Endothelial cell of umbilical vein (primary cell): ENCODE measurements at regions not wholly inside any gene's neighbourhood (a gene's known extent, or its start where the extent isn't known, plus 50 kb on each side); places are given as distances from the start of the nearest gene placed in this dataset.

ENCODE experiments used
- BruUV-seq: library from RNA; stranded (reverse); fragments of 400-500 nt; replicated peaks from 2 replicates; lab custom pipeline; 2021; lab: Mats Ljungman, UMichigan
- CTCF ChIA-PET: fragments of 300-600, 350-600 bp; sonication (Branson Sonifier 250); formaldehyde crosslinking; loops from one replicate; lab custom pipeline; 2021; ENCODE audit warnings: antibody characterized with exemption, inconsistent platforms; lab: Charles Lee
- POLR2A ChIA-PET: fragments of 300-600, 350-600 bp; sonication (Branson Sonifier 250); formaldehyde crosslinking; loops from one replicate; lab custom pipeline; 2021; ENCODE audit warnings: antibody characterized with exemption, inconsistent platforms; lab: Charles Lee
- DNase-seq: peaks from one replicate; pipeline ENCODE4 v3.0.0-alpha.2; 2011; ENCODE audit warnings: low read depth, low spot score
- FAIRE-seq: peaks from 2 replicates; lab custom pipeline; 2011; peaks lifted over from hg19 to GRCh38; lab: Jason Lieb, UNC
- H2AFZ ChIP-seq: 2 replicates; pipeline ENCODE4 v1.6.0; 2012; ENCODE audit warnings: low read depth, low read length, control low read depth, inconsistent platforms
- H3K27ac ChIP-seq: 2 replicates; pipeline ENCODE4 v1.5.1; 2011; ENCODE audit warnings: low read depth, mild to moderate bottlenecking, control low read depth, low read length, moderate library complexity; ENCODE audit not compliant: insufficient read depth
- H3K27me3 ChIP-seq, 2 experiments: 2 replicates each; pipeline versions ENCODE4 v1.6.0 to v1.6.1; 2011; ENCODE audit warnings: low read length in 2 of 2, mixed read lengths in 1 of 2; ENCODE audit not compliant: control insufficient read depth in 2 of 2, insufficient read depth in 2 of 2
- H3K36me3 ChIP-seq, 2 experiments: 2 replicates in 1 of 2; 3 replicates in 1 of 2; pipeline ENCODE4 v1.5.1; 2011; ENCODE audit warnings: low read length in 2 of 2, mild to moderate bottlenecking in 1 of 2, moderate library complexity in 1 of 2; ENCODE audit not compliant: control insufficient read depth in 2 of 2, insufficient read depth in 2 of 2; ENCODE audit errors: extremely low read depth in 1 of 2
- H3K4me1 ChIP-seq: 3 replicates; pipeline ENCODE4 v1.5.1; 2011; ENCODE audit warnings: mild to moderate bottlenecking, low read length; ENCODE audit not compliant: control insufficient read depth, insufficient read depth; ENCODE audit errors: extremely low read depth
- H3K4me2 ChIP-seq: 2 replicates; pipeline ENCODE4 v1.6.1; 2011; ENCODE audit warnings: low read length, control low read depth, mixed read lengths; ENCODE audit not compliant: insufficient read depth
- H3K4me3 ChIP-seq, 3 experiments: fragments of 200-600 bp in 1 of 3; sonication (generic), shearing (Covaris generic) in 1 of 3; replicated peaks in 1 of 3; 2 replicates each; pipeline ENCODE4 v1.5.1; 2011 to 2016; ENCODE audit warnings: control low read depth in 3 of 3, low read length in 3 of 3, mild to moderate bottlenecking in 2 of 3, inconsistent platforms in 1 of 3, low read depth in 1 of 3, moderate library complexity in 1 of 3; ENCODE audit not compliant: insufficient read depth in 1 of 3
- H3K79me2 ChIP-seq: 2 replicates; pipeline ENCODE4 v1.6.0; 2012; ENCODE audit warnings: low read length, inconsistent platforms; ENCODE audit not compliant: control insufficient read depth, insufficient read depth
- H3K9ac ChIP-seq: replicated peaks from 2 replicates; pipeline ENCODE3; 2011; ENCODE audit warnings: low read length, control low read depth; ENCODE audit not compliant: insufficient read depth; ENCODE audit errors: extremely low read depth
- H3K9me1 ChIP-seq: replicated peaks from 3 replicates; pipeline ENCODE4 v1.6.0; 2011; ENCODE audit warnings: mild to moderate bottlenecking, low read length; ENCODE audit not compliant: control insufficient read depth, insufficient read depth; ENCODE audit errors: extremely low read depth
- H3K9me3 ChIP-seq: replicated peaks from 2 replicates; pipeline ENCODE4 v1.5.1; 2012; ENCODE audit warnings: low read length, inconsistent platforms; ENCODE audit not compliant: control insufficient read depth, insufficient read depth
- H4K20me1 ChIP-seq: replicated peaks from 2 replicates; pipeline ENCODE3; 2011; ENCODE audit warnings: mild to moderate bottlenecking, low read length; ENCODE audit not compliant: control insufficient read depth, insufficient read depth; ENCODE audit errors: extremely low read depth
- EZH2 ChIP-seq: IDR thresholded peaks from 2 replicates; pipeline ENCODE4 v1.6.1; 2012; ENCODE audit warnings: borderline replicate concordance, low read depth, mild to moderate bottlenecking, moderate library complexity, low read length, inconsistent platforms; ENCODE audit not compliant: severe bottlenecking
- FOS ChIP-seq: IDR thresholded peaks from 2 replicates; pipeline ENCODE4 v1.6.1; 2011; ENCODE audit warnings: mild to moderate bottlenecking, low read length, moderate library complexity, borderline replicate concordance; ENCODE audit not compliant: insufficient read depth
- GATA2 ChIP-seq: IDR thresholded peaks from 2 replicates; pipeline ENCODE4 v1.7.0; 2011; ENCODE audit warnings: low read depth, mild to moderate bottlenecking, moderate library complexity, mixed read lengths, low read length; ENCODE audit not compliant: insufficient read length, insufficient read depth
- JUN ChIP-seq: IDR thresholded peaks from 2 replicates; pipeline ENCODE4 v1.6.1; 2011; ENCODE audit warnings: borderline replicate concordance, low read depth; ENCODE audit not compliant: insufficient read length, insufficient read depth
- MYC ChIP-seq: IDR thresholded peaks from one replicate; pipeline ENCODE4 v1.6.1; 2011; ENCODE audit warnings: mild to moderate bottlenecking, low read depth, low read length
- POLR2A ChIP-seq: IDR thresholded peaks from 2 replicates; pipeline ENCODE4 v1.6.1; 2012; ENCODE audit warnings: low read depth, mild to moderate bottlenecking, control low read depth, low read length
- POLR2AphosphoS5 ChIP-seq: IDR thresholded peaks from 2 replicates; pipeline ENCODE4 v1.6.1; 2012; ENCODE audit warnings: low read depth, mild to moderate bottlenecking, control low read depth, low read length, moderate library complexity; ENCODE audit not compliant: insufficient read depth
- dilution Hi-C: fragments of 300-500 bp; cut with MboI; formaldehyde crosslinking; loops from one replicate; pipeline ENCODE4 v1.15.0; 2019; ENCODE audit warnings: low sequenced_read_pairs; ENCODE audit not compliant: extremely low pct_ligation_motif_present
- intact Hi-C: fragments of 100-400 bp; cut with micrococcal nuclease; formaldehyde crosslinking; loops from one replicate; pipeline ENCODE4 v1.10.0; 2022
- TF ChIP-seq, protein P1 (sequence below): IDR thresholded peaks from 2 replicates; pipeline ENCODE4 v1.6.1; 2011; ENCODE audit not compliant: insufficient read depth, insufficient read length
- TF ChIP-seq, protein P2 (sequence below), 2 donors: IDR thresholded peaks; 1 replicate in 1 of 2; 2 replicates in 1 of 2; pipeline ENCODE4 v1.5.1; 2011; ENCODE audit warnings: low read length in 2 of 2, mild to moderate bottlenecking in 2 of 2, moderate library complexity in 2 of 2, control low read depth in 1 of 2, inconsistent platforms in 1 of 2, low read depth in 1 of 2; ENCODE audit not compliant: insufficient read depth in 1 of 2; ENCODE audit errors: extremely low read depth in 1 of 2

GRCh38 chr6:126530775-126531174, 190.9 kb downstream of the CENPW start:
- Histone ChIP-seq H2AFZ (no peak overlapping the region), H3K4me1 (peaks cover 2% of the 10 kb centered on the region), H3K9ac (no peak overlapping the region), H3K9me1 (no peaks in the 10 kb centered on the region), H3K27me3 (no peaks in the 10 kb centered on the region), H3K9me3 (no peaks in the 10 kb centered on the region), H3K36me3 (no peaks in the 10 kb centered on the region), H3K4me3 (no peak overlapping the region), H3K4me2 (no peak overlapping the region), H3K79me2 (no peaks in the 10 kb centered on the region), H4K20me1 (no peaks in the 10 kb centered on the region), H3K27ac (no peak overlapping the region)
- BruUV-seq: no TSS peak
- CTCF ChIA-PET: interaction anchor here (0.7 to 1.5 kb wide), 4 partner anchors 9 to 686 kb away, joined by 3 to 4 read pairs (median 3); no protein-coding TSS in a partner anchor
- TF ChIP-seq MYC (no peak), JUN (no peak), EZH2 (no peak)
- TF ChIP-seq, protein P1, sequence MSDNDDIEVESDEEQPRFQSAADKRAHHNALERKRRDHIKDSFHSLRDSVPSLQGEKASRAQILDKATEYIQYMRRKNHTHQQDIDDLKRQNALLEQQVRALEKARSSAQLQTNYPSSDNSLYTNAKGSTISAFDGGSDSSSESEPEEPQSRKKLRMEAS: no peak
- DNase-seq (peak; percentile 21), FAIRE-seq (peak; percentile 24)
- dilution Hi-C loops: no loop called here
- POLR2A ChIA-PET: no interaction called here
- intact Hi-C loops: no loop called here

DNA sequence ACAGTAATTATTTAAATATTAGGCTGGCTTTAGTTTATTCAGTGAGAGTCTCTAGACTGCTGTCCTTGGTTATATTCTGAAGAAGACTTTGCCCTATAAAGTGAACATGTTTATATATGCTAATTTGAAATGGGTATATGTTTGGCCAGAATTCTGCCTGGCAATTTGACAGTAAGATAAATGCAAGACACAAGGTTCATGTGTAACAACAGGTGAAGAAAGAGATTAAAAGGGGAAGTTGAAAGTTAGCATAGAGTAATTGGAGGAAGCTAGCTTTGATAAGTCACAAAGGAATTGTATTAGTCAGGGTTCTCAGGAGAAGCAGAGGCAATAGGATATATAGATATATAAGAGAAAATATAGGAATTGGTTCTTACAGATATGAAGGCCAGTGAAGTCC, 191.4 kb downstream of the CENPW start:
- H3K36me3 ChIP-seq: no peaks in the 10 kb centered on the region
- H3K4me3 ChIP-seq: no peak overlapping the region
- dilution Hi-C loops (no loop called here), intact Hi-C loops (no loop called here)
- H2AFZ ChIP-seq: no peak overlapping the region
- no peak overlapping the region for H3K27ac ChIP-seq
- FAIRE-seq: no peak
- peaks cover 2% of the 10 kb centered on the region for H3K4me1 ChIP-seq
- H4K20me1 ChIP-seq: no peaks in the 10 kb centered on the region
- DNase-seq: peak; percentile 9
- no peaks in the 10 kb centered on the region for H3K9me1 ChIP-seq
- H3K9ac ChIP-seq: no peak overlapping the region
- no TSS peak for BruUV-seq
- no peaks in the 10 kb centered on the region for H3K27me3 ChIP-seq
- ChIA-PET POLR2A (no interaction called here), CTCF (interaction anchor here (0.8 to 1.5 kb wide), 2 partner anchors 8 to 686 kb away, joined by 3 to 4 read pairs; no protein-coding TSS in a partner anchor)
- H3K4me2 ChIP-seq: no peak overlapping the region
- no peaks in the 10 kb centered on the region for H3K79me2 ChIP-seq
- H3K9me3 ChIP-seq: no peaks in the 10 kb centered on the region
- TF ChIP-seq POLR2AphosphoS5 (no peak), EZH2 (no peak), MYC (no peak), POLR2A (no peak), GATA2 (no peak), FOS (no peak), JUN (no peak)
- TF ChIP-seq, protein P2, sequence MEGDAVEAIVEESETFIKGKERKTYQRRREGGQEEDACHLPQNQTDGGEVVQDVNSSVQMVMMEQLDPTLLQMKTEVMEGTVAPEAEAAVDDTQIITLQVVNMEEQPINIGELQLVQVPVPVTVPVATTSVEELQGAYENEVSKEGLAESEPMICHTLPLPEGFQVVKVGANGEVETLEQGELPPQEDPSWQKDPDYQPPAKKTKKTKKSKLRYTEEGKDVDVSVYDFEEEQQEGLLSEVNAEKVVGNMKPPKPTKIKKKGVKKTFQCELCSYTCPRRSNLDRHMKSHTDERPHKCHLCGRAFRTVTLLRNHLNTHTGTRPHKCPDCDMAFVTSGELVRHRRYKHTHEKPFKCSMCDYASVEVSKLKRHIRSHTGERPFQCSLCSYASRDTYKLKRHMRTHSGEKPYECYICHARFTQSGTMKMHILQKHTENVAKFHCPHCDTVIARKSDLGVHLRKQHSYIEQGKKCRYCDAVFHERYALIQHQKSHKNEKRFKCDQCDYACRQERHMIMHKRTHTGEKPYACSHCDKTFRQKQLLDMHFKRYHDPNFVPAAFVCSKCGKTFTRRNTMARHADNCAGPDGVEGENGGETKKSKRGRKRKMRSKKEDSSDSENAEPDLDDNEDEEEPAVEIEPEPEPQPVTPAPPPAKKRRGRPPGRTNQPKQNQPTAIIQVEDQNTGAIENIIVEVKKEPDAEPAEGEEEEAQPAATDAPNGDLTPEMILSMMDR (IDR thresholded peaks at IDR 0.05; ENCODE audit: extremely low read depth in 1 of 2, insufficient read depth in 1 of 2, low read depth in 1 of 2, low read length in 2 of 2): no peak
- TF ChIP-seq, protein P1: no peak
